Common myeloid progenitor, CD34-positive (primary cell): ENCODE measurements at regions not wholly inside any gene's neighbourhood (a gene's known extent, or its start where the extent isn't known, plus 50 kb on each side); places are given as distances from the start of the nearest gene placed in this dataset.

Experiments used
- CTCF ChIA-PET: fragments of 350-600 bp; sonication (Branson Sonifier 250); formaldehyde crosslinking; loops from one replicate; lab custom pipeline; 2021; ENCODE audit warnings: antibody characterized with exemption; lab: Charles Lee
- POLR2A ChIA-PET: fragments of 350-600 bp; sonication (Branson Sonifier 250); formaldehyde crosslinking; loops from one replicate; lab custom pipeline; 2021; ENCODE audit warnings: antibody characterized with exemption; lab: Charles Lee
- DNase-seq, 3 donors: peaks; one replicate each; pipeline versions ENCODE4 v3.0.0 to v3.0.0-alpha.2; 2013
- H3K27ac ChIP-seq, 2 experiments: 1 replicate in 1 of 2; 2 replicates in 1 of 2; pipeline ENCODE4 v1.7.0; 2013; ENCODE audit warnings: inconsistent platforms in 2 of 2, low read length in 2 of 2, mild to moderate bottlenecking in 2 of 2, low read depth in 1 of 2, moderate library complexity in 1 of 2; ENCODE audit not compliant: severe bottlenecking in 2 of 2, insufficient read depth in 1 of 2, poor library complexity in 1 of 2
- H3K27me3 ChIP-seq, 5 experiments: replicated peaks in 2 of 5; 1 replicate in 3 of 5; 2 replicates in 2 of 5; pipeline versions ENCODE4 v1.6.1 to v1.7.0; 2013; ENCODE audit warnings: low read length in 4 of 5, mild to moderate bottlenecking in 2 of 5, moderate library complexity in 2 of 5, inconsistent platforms in 1 of 5; ENCODE audit not compliant: insufficient read depth in 5 of 5, control insufficient read depth in 4 of 5
- H3K36me3 ChIP-seq, 4 experiments: 1 replicate in 2 of 4; 2 replicates in 2 of 4; pipeline versions ENCODE4 v1.6.1 to v1.7.0; 2013; ENCODE audit warnings: low read length in 3 of 4, control low read depth in 1 of 4, mild to moderate bottlenecking in 1 of 4; ENCODE audit not compliant: control insufficient read depth in 4 of 4, insufficient read depth in 4 of 4
- H3K4me1 ChIP-seq, 4 experiments: 1 replicate in 3 of 4; 2 replicates in 1 of 4; pipeline versions ENCODE4 v1.6.1 to v1.7.1; 2013; ENCODE audit warnings: low read length in 3 of 4, mild to moderate bottlenecking in 3 of 4, control low read depth in 1 of 4, inconsistent platforms in 1 of 4, moderate library complexity in 1 of 4; ENCODE audit not compliant: control insufficient read depth in 4 of 4, insufficient read depth in 4 of 4; ENCODE audit errors: control extremely low read depth in 1 of 4
- H3K4me3 ChIP-seq, 7 experiments: 1 replicate in 4 of 7; 2 replicates in 3 of 7; pipeline versions ENCODE4 v1.5.1 to v1.7.0; 2013; ENCODE audit warnings: mild to moderate bottlenecking in 7 of 7, low read length in 6 of 7, moderate library complexity in 6 of 7, inconsistent platforms in 2 of 7, low read depth in 2 of 7, control low read depth in 1 of 7; ENCODE audit not compliant: insufficient read depth in 4 of 7, control insufficient read depth in 1 of 7; ENCODE audit errors: extremely low read depth in 1 of 7
- H3K9me3 ChIP-seq, 5 experiments: 1 replicate in 4 of 5; 2 replicates in 1 of 5; pipeline versions ENCODE4 v1.6.1 to v1.7.1; 2013; ENCODE audit warnings: low read length in 4 of 5, mild to moderate bottlenecking in 2 of 5, inconsistent platforms in 1 of 5, low read depth in 1 of 5, moderate library complexity in 1 of 5; ENCODE audit not compliant: control insufficient read depth in 4 of 5, insufficient read depth in 2 of 5; ENCODE audit errors: control extremely low read depth in 1 of 5
- whole genome bisulfite sequencing: methylation state at CpG from one replicate; pipeline ENCODE4 v1.1.5; 2013; ENCODE audit not compliant: insufficient coverage; 5-methylcytosine and 5-hydroxymethylcytosine counted together

DNA sequence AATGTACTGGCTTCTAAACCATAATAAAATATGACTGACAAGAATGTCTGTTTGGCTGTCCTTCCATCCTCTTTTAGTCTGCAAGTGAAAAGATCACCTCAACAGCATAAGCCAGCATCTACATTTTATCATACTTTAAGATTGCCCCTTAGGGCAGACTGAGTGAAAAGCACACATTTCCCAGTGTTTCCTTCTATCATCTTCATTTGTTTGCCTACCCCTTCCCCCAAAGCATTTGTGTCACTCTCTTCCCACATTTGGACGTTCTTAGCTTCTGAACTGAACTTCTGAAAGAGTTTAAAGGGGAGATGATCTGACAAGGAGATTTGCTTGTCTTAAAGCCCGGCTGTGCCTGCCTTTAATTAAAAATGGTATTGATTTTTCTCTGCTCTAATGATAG is 322.2 kb downstream of the SPATA17 start:
- Histone ChIP-seq H3K27me3 (no peaks in the 10 kb centered on the region), H3K4me3 (no peak overlapping the region), H3K9me3 (peaks cover 0 to 3% (median 0%) of the 10 kb centered on the region in 5 experiments), H3K36me3 (no peaks in the 10 kb centered on the region), H3K4me1 (no peaks in the 10 kb centered on the region), H3K27ac (no peak overlapping the region)
- no peak for DNase-seq
- ChIA-PET CTCF (no interaction called here), POLR2A (no interaction called here)
- 83% methylated on average over 2 of the region's 2 CpGs for WGBS

DNA sequence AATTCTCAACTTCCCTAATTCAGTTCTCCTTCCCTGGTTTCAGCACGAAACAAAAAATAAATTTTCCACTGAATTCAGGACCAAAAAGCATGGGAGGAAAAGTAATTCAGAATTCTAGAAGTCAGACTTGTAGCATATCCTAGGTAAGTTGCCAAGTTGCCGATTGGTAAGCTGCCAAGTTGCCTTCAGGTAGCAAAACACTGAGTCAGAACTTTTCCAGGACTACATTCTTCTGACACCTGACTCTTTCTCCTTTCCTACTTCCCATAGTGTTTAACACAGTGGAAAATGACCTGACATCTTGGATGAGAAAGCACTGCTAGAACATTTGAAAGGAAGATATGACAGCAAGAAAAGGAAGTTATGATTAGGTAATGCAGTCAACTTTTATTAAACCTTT is 322.8 kb downstream of the SPATA17 start:
- Histone ChIP-seq H3K9me3 (peaks cover 0 to 3% (median 0%) of the 10 kb centered on the region in 5 experiments), H3K4me1 (no peaks in the 10 kb centered on the region), H3K4me3 (no peak overlapping the region), H3K27me3 (no peaks in the 10 kb centered on the region), H3K27ac (no peak overlapping the region), H3K36me3 (no peaks in the 10 kb centered on the region)
- ChIA-PET POLR2A (no interaction called here), CTCF (no interaction called here)
- WGBS: 100% methylated on average over 1 of the region's 2 CpGs
- DNase-seq: no peak

GRCh38 chr1:217955723-217956122 is 324.6 kb downstream of the SPATA17 start:
- H3K36me3 ChIP-seq: no peaks in the 10 kb centered on the region
- CTCF ChIA-PET: no interaction called here
- peaks cover 0 to 3% (median 0%) of the 10 kb centered on the region in 5 experiments for H3K9me3 ChIP-seq
- no peak for DNase-seq
- POLR2A ChIA-PET: no interaction called here
- no peaks in the 10 kb centered on the region for H3K27me3 ChIP-seq
- no peaks in the 10 kb centered on the region for H3K4me1 ChIP-seq
- H3K4me3 ChIP-seq: no peak overlapping the region
- no peak overlapping the region for H3K27ac ChIP-seq

DNA sequence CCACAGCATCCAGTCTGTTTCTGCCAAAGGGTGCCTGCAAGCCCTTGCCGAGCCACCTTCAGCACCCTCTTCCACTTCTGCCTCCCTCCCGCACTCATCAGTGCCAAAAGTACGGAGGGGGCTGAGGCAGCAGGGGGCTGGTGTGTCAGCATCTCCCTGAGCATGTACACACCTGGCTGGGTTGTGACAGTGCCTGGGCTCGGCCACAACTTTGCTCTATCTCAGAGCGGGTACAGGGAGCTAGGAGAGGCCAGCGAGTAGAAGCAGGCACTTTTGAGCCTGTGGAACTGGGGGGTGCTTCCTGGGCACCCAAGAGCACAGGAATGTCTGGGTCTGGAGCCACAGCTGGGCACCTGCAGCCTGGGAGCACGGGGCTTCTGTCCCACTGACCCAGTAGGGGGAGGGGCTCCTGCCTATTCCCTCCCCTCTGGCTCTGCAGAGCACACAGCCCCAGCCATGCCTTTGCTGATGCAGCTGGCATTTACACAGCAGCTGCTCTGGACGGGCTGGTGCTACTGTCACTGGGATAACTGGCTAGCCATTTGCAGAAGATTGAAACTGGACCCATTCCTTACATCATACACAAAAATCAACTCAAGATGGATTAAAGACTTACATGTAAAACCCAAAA is 319.8 kb upstream of the RRP15 start:
- POLR2A ChIA-PET: no interaction called here
- Histone ChIP-seq H3K9me3 (peaks cover 0 to 11% (median 3%) of the 10 kb centered on the region in 5 experiments), H3K4me1 (no peaks in the 10 kb centered on the region), H3K27ac (no peak overlapping the region), H3K4me3 (no peak overlapping the region), H3K27me3 (no peaks in the 10 kb centered on the region), H3K36me3 (no peaks in the 10 kb centered on the region)
- 74% methylated on average over 4 of the region's 8 CpGs for WGBS
- DNase-seq: no peak
- CTCF ChIA-PET: no interaction called here

DNA sequence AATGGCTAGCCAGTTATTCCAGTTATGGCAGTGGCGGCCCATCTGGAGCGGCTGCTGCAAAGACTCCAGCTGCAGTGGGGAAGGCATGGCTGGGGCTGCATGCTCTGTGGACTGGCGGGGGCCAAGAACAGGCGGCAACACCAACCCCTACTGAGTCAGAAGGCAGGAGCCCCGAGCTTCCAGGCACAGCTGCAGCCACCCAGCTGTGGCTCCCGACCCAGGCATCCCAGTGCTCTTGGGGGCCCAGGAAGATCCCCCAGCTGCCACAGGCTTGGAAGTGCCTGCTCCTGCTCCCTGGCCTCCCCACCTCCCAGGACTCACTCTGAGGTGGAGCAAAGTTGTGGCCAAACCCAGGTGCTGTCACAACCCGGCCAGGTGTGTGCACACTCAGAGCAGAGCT is 317.0 kb upstream of the RRP15 start:
- ChIA-PET POLR2A (no interaction called here), CTCF (no interaction called here)
- peaks cover 0 to 11% (median 3%) of the 10 kb centered on the region in 5 experiments for H3K9me3 ChIP-seq
- no peaks in the 10 kb centered on the region for H3K27me3 ChIP-seq
- 82% methylated on average over 5 of the region's 7 CpGs for WGBS
- no peak overlapping the region for H3K27ac ChIP-seq
- H3K36me3 ChIP-seq: no peaks in the 10 kb centered on the region
- no peaks in the 10 kb centered on the region for H3K4me1 ChIP-seq
- H3K4me3 ChIP-seq: no peak overlapping the region
- DNase-seq: no peak

DNA sequence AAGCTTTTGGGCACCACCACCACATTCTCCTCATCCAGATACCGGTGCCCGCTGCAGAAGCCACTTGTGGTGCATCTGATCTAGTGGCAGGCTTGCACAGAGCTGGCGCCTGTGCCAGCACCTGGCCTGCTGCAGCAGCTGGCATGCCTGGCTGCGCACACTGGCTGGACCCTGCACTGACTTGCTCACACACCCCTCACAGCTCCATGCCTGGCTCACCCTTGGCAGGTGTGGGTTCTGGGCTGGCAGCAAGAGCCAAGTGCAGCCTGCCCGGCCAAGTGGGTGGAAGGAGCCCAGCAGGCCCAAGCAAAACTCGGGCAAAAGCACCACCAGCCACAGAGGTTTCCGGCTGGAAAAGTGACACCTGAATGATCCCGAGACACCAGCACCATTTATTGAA is 315.7 kb upstream of the RRP15 start:
- POLR2A ChIA-PET: no interaction called here
- CTCF ChIA-PET: no interaction called here
- Histone ChIP-seq H3K36me3 (no peaks in the 10 kb centered on the region), H3K9me3 (peaks cover 0 to 11% (median 3%) of the 10 kb centered on the region in 5 experiments), H3K27ac (no peak overlapping the region), H3K4me1 (no peaks in the 10 kb centered on the region), H3K27me3 (no peaks in the 10 kb centered on the region), H3K4me3 (no peak overlapping the region)
- 83% methylated on average over 7 of the region's 8 CpGs for WGBS
- DNase-seq: no peak

DNA sequence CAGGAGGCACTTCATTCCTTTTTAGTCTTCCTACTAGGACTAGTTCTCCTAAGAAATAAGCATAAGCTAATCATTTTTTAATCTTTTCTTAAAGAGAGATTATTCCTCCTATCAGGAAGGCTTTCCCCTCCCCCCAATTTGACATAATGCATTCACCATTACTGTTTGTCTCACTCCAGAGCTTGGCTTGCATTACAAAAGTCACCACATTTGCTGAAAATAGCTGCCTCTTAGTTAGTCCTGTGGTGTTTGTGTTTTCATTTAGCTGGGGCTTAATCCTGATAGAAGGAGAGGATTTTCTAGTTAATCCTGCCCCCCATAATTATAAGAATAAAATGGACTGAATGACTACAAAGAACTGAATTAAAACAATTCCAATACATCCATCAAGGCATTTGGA is 307.1 kb upstream of the RRP15 start:
- ChIA-PET POLR2A (no interaction called here), CTCF (no interaction called here)
- Histone ChIP-seq H3K27me3 (no peaks in the 10 kb centered on the region), H3K4me1 (no peaks in the 10 kb centered on the region), H3K36me3 (no peaks in the 10 kb centered on the region), H3K27ac (no peak overlapping the region), H3K9me3 (peaks cover 0 to 1% (median 0%) of the 10 kb centered on the region in 5 experiments), H3K4me3 (no peak overlapping the region)
- DNase-seq: no peak
